ENCODE measurements at regions not wholly inside any gene's neighbourhood (a gene's known extent, or its start where the extent isn't known, plus 50 kb on each side); places are given as distances from the start of the nearest gene placed in this dataset.

DNA sequence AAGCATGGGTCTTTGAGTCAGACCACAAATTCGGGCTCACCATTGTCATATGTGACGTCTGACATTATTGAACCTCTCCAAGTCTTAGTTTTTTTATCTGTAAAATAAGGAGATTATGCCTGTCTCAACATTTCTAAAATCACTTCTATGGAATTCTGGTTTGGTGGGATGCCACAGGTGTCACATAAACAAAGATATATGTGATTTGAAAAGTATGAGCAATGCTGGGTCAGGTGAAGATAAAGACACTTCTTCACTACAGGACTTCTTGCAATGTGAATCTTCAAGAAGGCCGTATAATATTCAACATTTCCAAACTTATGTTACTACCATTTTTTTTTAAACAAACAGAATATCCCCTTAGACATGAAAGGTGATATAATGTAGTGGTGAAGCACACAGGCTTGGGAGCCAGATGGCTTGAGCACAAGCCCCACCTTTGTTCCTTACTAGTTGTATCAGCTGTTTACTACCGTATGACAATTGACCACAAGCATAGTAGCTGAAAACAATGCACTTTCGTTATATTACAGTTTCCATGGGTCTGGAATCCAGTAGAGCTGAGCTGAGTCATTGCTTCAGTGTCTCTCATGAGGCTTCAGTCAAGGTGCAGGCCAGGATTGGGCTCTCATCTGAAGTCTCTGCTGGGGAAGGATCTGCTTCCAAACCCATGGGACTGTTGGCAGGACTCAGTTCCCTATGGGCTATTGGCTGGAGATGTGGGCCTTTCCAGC is 87.7 kb downstream of the UTP18 start:
- no peak overlapping the region for H3K27ac ChIP-seq (ENCODE audit: low read depth, low read length)

DNA sequence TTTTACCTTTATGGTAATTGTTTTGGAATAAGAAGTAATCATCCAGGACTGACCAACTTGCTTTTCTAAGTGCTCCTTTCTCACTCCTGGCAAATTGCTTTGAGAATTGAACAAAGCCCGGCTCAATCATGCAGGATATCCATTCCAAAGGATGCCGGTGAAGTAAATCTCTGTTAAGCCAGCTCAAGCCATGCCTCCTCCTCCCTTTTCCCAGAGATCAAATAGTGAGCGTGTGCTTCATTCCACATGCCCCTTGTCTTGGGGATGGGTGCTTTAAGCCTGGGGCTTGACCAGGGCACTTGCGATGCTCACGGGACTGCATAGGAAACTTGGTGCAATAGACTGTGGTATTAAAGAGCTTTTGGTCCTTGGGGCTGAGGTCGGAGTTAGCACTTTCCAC is 90.7 kb downstream of the UTP18 start:
- Histone ChIP-seq H3K9ac (ENCODE audit: low read depth in 1 of 2, low read length in 2 of 2) (no peak overlapping the region), H3K4me3 (ENCODE audit: low read depth in 1 of 2, low read length in 2 of 2) (no peak overlapping the region), H3K9me3 (ENCODE audit: control insufficient read depth in 1 of 2, low read length in 2 of 2) (no peaks in the 10 kb centered on the region), H3K36me3 (ENCODE audit: control insufficient read depth in 1 of 2, insufficient read depth in 2 of 2, low read length in 2 of 2) (no peaks in the 10 kb centered on the region), H3K27ac (ENCODE audit: low read depth, low read length) (no peak overlapping the region), H3K27me3 (ENCODE audit: control insufficient read depth in 1 of 2, insufficient read depth in 2 of 2, low read length in 2 of 2) (peaks cover 0 to 8% of the 10 kb centered on the region in 2 donors), H3K4me1 (ENCODE audit: control insufficient read depth in 1 of 2, insufficient read depth in 2 of 2, low read length in 2 of 2) (no peaks in the 10 kb centered on the region)

More for the DNA sequence above, 87.7 kb downstream of the UTP18 start:
- Histone ChIP-seq H3K36me3 (ENCODE audit: control insufficient read depth in 1 of 2, insufficient read depth in 2 of 2, low read length in 2 of 2) (no peaks in the 10 kb centered on the region), H3K4me3 (ENCODE audit: low read depth in 1 of 2, low read length in 2 of 2) (no peak overlapping the region), H3K9me3 (ENCODE audit: control insufficient read depth in 1 of 2, low read length in 2 of 2) (no peaks in the 10 kb centered on the region), H3K4me1 (ENCODE audit: control insufficient read depth in 1 of 2, insufficient read depth in 2 of 2, low read length in 2 of 2) (no peaks in the 10 kb centered on the region), H3K27me3 (ENCODE audit: control insufficient read depth in 1 of 2, insufficient read depth in 2 of 2, low read length in 2 of 2) (peaks cover 0 to 8% of the 10 kb centered on the region in 2 donors), H3K9ac (ENCODE audit: low read depth in 1 of 2, low read length in 2 of 2) (no peak overlapping the region)

- H3K9me3 ChIP-seq (ENCODE audit: control insufficient read depth in 1 of 2, low read length in 2 of 2): no peaks in the 10 kb centered on the region
- peaks cover 0 to 8% of the 10 kb centered on the region in 2 donors for H3K27me3 ChIP-seq (ENCODE audit: control insufficient read depth in 1 of 2, insufficient read depth in 2 of 2, low read length in 2 of 2)
- no peaks in the 10 kb centered on the region for H3K36me3 ChIP-seq (ENCODE audit: control insufficient read depth in 1 of 2, insufficient read depth in 2 of 2, low read length in 2 of 2)
- no peaks in the 10 kb centered on the region for H3K4me1 ChIP-seq (ENCODE audit: control insufficient read depth in 1 of 2, insufficient read depth in 2 of 2, low read length in 2 of 2)
- no peak overlapping the region for H3K27ac ChIP-seq (ENCODE audit: low read depth, low read length)
- H3K9ac ChIP-seq (ENCODE audit: low read depth in 1 of 2, low read length in 2 of 2): no peak overlapping the region
- H3K4me3 ChIP-seq (ENCODE audit: low read depth in 1 of 2, low read length in 2 of 2): no peak overlapping the region
Measured at GRCh38 chr17:51351890-51352289, 91.5 kb downstream of the UTP18 start.

GRCh38 chr17:51352798-51353197 is 92.5 kb downstream of the UTP18 start:
- Histone ChIP-seq H3K9me3 (ENCODE audit: control insufficient read depth in 1 of 2, low read length in 2 of 2) (no peaks in the 10 kb centered on the region), H3K27ac (ENCODE audit: low read depth, low read length) (no peak overlapping the region), H3K27me3 (ENCODE audit: control insufficient read depth in 1 of 2, insufficient read depth in 2 of 2, low read length in 2 of 2) (peaks cover 0 to 8% of the 10 kb centered on the region in 2 donors), H3K9ac (ENCODE audit: low read depth in 1 of 2, low read length in 2 of 2) (no peak overlapping the region), H3K4me3 (ENCODE audit: low read depth in 1 of 2, low read length in 2 of 2) (no peak overlapping the region), H3K36me3 (ENCODE audit: control insufficient read depth in 1 of 2, insufficient read depth in 2 of 2, low read length in 2 of 2) (no peaks in the 10 kb centered on the region), H3K4me1 (ENCODE audit: control insufficient read depth in 1 of 2, insufficient read depth in 2 of 2, low read length in 2 of 2) (no peaks in the 10 kb centered on the region)

DNA sequence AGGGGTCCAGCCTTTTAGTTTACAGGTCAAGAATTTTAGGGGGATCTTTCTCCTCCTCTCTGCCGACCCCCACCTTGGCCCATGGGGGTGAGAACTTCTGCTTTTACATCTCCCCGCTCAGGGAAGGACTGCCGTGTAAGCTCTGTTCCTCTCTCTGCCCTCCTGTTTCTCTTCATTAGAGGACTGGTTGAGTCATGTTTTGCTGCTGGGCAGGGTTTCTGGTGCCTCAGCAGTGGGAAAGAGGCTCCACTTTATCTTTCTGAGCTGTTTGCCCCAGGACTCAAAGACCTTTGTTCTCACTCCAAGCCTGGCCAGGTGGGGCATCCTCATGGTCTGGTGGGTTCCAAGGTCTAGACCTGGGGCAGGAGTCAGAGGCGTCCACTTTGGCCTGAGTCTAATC is 93.0 kb downstream of the UTP18 start:
- Histone ChIP-seq H3K27me3 (ENCODE audit: control insufficient read depth in 1 of 2, insufficient read depth in 2 of 2, low read length in 2 of 2) (peaks cover 0 to 8% of the 10 kb centered on the region in 2 donors), H3K27ac (ENCODE audit: low read depth, low read length) (no peak overlapping the region), H3K36me3 (ENCODE audit: control insufficient read depth in 1 of 2, insufficient read depth in 2 of 2, low read length in 2 of 2) (no peaks in the 10 kb centered on the region), H3K4me3 (ENCODE audit: low read depth in 1 of 2, low read length in 2 of 2) (no peak overlapping the region), H3K9me3 (ENCODE audit: control insufficient read depth in 1 of 2, low read length in 2 of 2) (no peaks in the 10 kb centered on the region), H3K4me1 (ENCODE audit: control insufficient read depth in 1 of 2, insufficient read depth in 2 of 2, low read length in 2 of 2) (no peaks in the 10 kb centered on the region), H3K9ac (ENCODE audit: low read depth in 1 of 2, low read length in 2 of 2) (no peak overlapping the region)

DNA sequence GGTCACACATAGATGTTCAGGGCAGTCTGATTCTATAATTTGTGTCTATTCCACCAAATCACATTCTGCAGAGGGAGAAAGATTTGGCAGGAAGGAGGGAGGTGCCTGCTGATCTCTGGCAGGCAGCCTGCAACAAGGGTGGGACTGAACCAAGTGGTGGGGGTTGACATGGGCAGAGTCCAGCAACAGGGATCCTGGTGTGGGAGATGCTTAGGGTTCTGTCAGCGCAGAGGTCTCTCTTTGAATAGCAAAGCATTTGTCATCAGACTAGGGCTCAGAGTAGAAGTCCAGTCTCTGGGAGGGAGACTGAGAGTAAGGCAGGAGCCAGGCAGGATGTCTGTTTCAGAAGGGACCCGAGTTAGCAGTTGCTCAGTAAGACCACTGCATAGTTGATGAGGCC is 94.6 kb downstream of the UTP18 start:
- H3K4me3 ChIP-seq (ENCODE audit: low read depth in 1 of 2, low read length in 2 of 2): no peak overlapping the region
- no peak overlapping the region for H3K9ac ChIP-seq (ENCODE audit: low read depth in 1 of 2, low read length in 2 of 2)
- no peak overlapping the region for H3K27ac ChIP-seq (ENCODE audit: low read depth, low read length)
- peaks cover 0 to 8% of the 10 kb centered on the region in 2 donors for H3K27me3 ChIP-seq (ENCODE audit: control insufficient read depth in 1 of 2, insufficient read depth in 2 of 2, low read length in 2 of 2)
- H3K36me3 ChIP-seq (ENCODE audit: control insufficient read depth in 1 of 2, insufficient read depth in 2 of 2, low read length in 2 of 2): no peaks in the 10 kb centered on the region
- no peaks in the 10 kb centered on the region for H3K4me1 ChIP-seq (ENCODE audit: control insufficient read depth in 1 of 2, insufficient read depth in 2 of 2, low read length in 2 of 2)
- no peaks in the 10 kb centered on the region for H3K9me3 ChIP-seq (ENCODE audit: control insufficient read depth in 1 of 2, low read length in 2 of 2)

DNA sequence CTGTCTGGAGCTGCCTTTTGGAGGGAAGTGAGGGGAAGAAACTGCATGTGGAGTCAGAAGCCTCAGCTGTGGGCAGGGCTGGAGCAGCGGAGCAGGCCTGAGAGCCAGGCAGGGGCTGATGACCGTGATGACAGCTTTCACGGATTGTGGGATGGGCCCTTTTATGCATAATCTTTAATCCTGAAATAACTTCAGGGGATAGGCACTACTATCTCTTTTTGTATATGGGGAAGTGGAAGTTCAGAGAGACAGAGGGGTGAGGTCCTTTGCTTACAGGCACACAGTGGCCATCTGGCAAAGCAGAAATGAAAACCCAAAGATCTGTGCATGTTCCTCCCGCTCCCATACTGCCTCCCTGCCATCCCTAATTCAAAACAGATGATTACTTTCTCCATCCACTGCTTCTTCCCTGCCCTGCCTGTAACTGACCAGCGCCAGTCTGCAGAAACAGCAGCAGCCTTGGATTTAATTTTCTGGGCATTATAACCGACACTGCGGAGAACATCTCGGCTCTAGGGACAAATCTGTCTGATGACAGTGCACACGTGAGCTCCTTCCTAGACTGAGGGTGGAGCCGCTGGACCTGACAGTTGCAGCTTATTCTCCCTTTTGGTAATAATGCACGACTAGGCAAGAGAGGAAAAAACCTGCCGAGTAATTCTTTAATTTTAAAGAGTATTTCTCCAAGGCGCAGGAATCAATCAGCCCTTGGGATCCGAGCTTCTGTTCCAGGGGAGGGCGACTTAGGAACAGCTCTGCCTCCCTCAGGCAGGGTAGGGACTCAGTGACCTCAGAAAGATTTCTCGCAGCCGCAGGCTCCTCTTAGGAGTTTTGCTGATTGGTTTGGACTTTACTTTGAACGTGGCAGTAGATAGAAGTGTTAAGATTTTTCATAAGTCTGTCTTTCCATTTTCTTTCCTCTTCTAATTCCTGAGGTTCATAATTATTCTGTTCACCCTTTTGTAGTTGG is 95.4 kb downstream of the UTP18 start:
- Histone ChIP-seq H3K27me3 (ENCODE audit: control insufficient read depth in 1 of 2, insufficient read depth in 2 of 2, low read length in 2 of 2) (no peaks in the 10 kb centered on the region), H3K9me3 (ENCODE audit: control insufficient read depth in 1 of 2, low read length in 2 of 2) (no peaks in the 10 kb centered on the region), H3K36me3 (ENCODE audit: control insufficient read depth in 1 of 2, insufficient read depth in 2 of 2, low read length in 2 of 2) (no peaks in the 10 kb centered on the region), H3K27ac (ENCODE audit: low read depth, low read length) (no peak overlapping the region), H3K9ac (ENCODE audit: low read depth in 1 of 2, low read length in 2 of 2) (no peak overlapping the region), H3K4me3 (ENCODE audit: low read depth in 1 of 2, low read length in 2 of 2) (no peak overlapping the region), H3K4me1 (ENCODE audit: control insufficient read depth in 1 of 2, insufficient read depth in 2 of 2, low read length in 2 of 2) (no peaks in the 10 kb centered on the region)

DNA sequence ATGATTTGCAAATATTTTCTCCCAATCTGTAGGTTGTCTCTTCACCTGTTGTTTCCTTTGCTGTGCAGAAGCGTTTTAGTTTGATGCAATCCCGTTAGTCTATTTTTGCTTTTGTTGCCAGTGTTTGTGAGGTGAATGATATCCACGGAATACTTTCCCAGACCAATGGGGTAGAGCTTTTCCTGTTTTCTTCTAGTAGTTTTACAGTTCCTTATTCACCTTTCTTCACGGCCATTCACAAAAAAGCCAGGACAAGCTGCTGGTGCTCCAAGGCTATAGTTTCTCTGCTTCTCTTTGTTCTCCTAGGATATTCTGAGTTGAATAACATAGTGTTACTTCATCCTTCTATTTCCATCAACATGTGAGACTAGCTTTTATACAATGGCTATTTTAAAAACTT is 98.7 kb downstream of the UTP18 start:
- Histone ChIP-seq H3K27ac (ENCODE audit: low read depth, low read length) (no peak overlapping the region), H3K36me3 (ENCODE audit: control insufficient read depth in 1 of 2, insufficient read depth in 2 of 2, low read length in 2 of 2) (no peaks in the 10 kb centered on the region), H3K4me3 (ENCODE audit: low read depth in 1 of 2, low read length in 2 of 2) (no peak overlapping the region), H3K27me3 (ENCODE audit: control insufficient read depth in 1 of 2, insufficient read depth in 2 of 2, low read length in 2 of 2) (no peaks in the 10 kb centered on the region), H3K9me3 (ENCODE audit: control insufficient read depth in 1 of 2, low read length in 2 of 2) (no peaks in the 10 kb centered on the region), H3K4me1 (ENCODE audit: control insufficient read depth in 1 of 2, insufficient read depth in 2 of 2, low read length in 2 of 2) (no peaks in the 10 kb centered on the region), H3K9ac (ENCODE audit: low read depth in 1 of 2, low read length in 2 of 2) (no peak overlapping the region)

DNA sequence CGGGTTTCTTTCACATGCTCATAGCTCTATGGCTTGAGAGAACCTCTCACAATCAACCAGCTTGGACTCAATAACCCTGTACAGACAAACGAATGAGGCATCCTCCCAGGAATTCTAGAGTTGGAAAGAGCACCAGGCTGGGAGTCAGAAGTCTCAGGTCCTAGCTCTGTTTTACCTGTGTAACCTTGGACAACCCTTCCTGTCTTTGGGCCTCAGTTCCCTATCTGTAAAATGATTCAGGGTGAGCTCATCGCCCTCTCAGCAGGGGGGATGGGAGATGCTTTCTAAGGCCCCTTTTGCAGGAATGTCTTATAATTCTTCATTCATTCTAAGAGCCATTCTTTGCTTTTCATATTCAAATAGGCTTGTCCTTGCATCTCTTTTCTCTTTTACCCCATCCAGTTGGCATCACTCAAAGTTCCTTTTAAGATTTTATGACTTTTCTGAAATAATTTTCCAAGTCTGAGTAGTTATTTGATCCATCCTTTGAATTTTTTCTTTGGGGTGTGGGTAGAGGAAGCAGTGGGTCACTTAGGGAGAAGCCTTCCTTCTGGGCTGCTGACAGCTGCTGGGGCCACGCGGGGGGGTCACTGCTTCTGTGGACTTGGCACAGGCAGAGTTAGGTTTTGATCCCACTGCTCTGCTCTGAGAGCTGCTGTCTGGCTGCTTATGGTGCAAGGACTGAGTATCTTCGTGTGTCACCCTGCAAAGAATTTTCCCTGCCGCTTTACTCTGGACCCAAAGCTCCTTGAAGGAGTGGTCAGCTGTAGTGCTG is 102.7 kb downstream of the UTP18 start:
- Histone ChIP-seq H3K9ac (ENCODE audit: low read depth in 1 of 2, low read length in 2 of 2) (no peak overlapping the region), H3K4me3 (ENCODE audit: low read depth in 1 of 2, low read length in 2 of 2) (no peak overlapping the region), H3K36me3 (ENCODE audit: control insufficient read depth in 1 of 2, insufficient read depth in 2 of 2, low read length in 2 of 2) (no peaks in the 10 kb centered on the region), H3K27me3 (ENCODE audit: control insufficient read depth in 1 of 2, insufficient read depth in 2 of 2, low read length in 2 of 2) (no peaks in the 10 kb centered on the region), H3K9me3 (ENCODE audit: control insufficient read depth in 1 of 2, low read length in 2 of 2) (no peaks in the 10 kb centered on the region), H3K27ac (ENCODE audit: low read depth, low read length) (no peak overlapping the region), H3K4me1 (ENCODE audit: control insufficient read depth in 1 of 2, insufficient read depth in 2 of 2, low read length in 2 of 2) (no peaks in the 10 kb centered on the region)

DNA sequence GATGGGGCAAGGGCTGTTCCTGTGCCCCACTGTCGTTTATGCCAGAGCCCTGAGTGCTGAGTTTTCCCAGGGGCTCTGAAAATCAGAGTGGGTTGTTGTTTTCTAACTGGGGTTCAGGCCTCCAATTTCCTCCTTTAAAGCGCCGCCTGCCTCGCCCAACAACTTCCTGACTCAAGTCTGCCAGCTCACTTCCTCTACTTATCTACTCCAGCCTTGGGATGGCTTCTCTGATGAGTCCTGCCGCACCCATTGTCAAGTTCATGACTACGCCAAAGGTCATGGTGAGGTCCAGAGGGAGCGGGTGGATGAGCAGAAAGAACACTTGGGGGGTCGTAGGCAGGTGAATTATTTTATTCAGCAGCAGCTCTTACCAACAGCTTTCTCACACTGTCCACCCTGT is 104.7 kb downstream of the UTP18 start:
- no peak overlapping the region for H3K9ac ChIP-seq (ENCODE audit: low read depth in 1 of 2, low read length in 2 of 2)
- H3K27ac ChIP-seq (ENCODE audit: low read depth, low read length): no peak overlapping the region
- H3K4me1 ChIP-seq (ENCODE audit: control insufficient read depth in 1 of 2, insufficient read depth in 2 of 2, low read length in 2 of 2): no peaks in the 10 kb centered on the region
- H3K9me3 ChIP-seq (ENCODE audit: control insufficient read depth in 1 of 2, low read length in 2 of 2): no peaks in the 10 kb centered on the region
- no peaks in the 10 kb centered on the region for H3K36me3 ChIP-seq (ENCODE audit: control insufficient read depth in 1 of 2, insufficient read depth in 2 of 2, low read length in 2 of 2)
- H3K27me3 ChIP-seq (ENCODE audit: control insufficient read depth in 1 of 2, insufficient read depth in 2 of 2, low read length in 2 of 2): no peaks in the 10 kb centered on the region
- H3K4me3 ChIP-seq (ENCODE audit: low read depth in 1 of 2, low read length in 2 of 2): no peak overlapping the region
